OCI-LY7 (cell line): ENCODE measurements at regions not wholly inside any gene's neighbourhood (a gene's known extent, or its start where the extent isn't known, plus 50 kb on each side); places are given as distances from the start of the nearest gene placed in this dataset.

Experiments
- BruUV-seq: library from RNA; stranded (reverse); fragments of 400-500 nt; replicated peaks from 2 replicates; lab custom pipeline; 2021; lab: Mats Ljungman, UMichigan
- CTCF ChIA-PET: fragments of 300-600 bp; sonication (Branson Sonifier 250); formaldehyde crosslinking; loops from one replicate; lab custom pipeline; 2022; ENCODE audit warnings: antibody characterized with exemption; ENCODE audit not compliant: unreplicated experiment; lab: Charles Lee
- POLR2A ChIA-PET: fragments of 300-600 bp; sonication (Branson Sonifier 250); formaldehyde crosslinking; loops from one replicate; lab custom pipeline; 2022; ENCODE audit warnings: antibody characterized with exemption; lab: Charles Lee
- DNase-seq: peaks from one replicate; pipeline ENCODE4 v3.0.0-alpha.2; 2015; ENCODE audit warnings: low spot score
- H2AFZ ChIP-seq: fragments of 200-600 bp; sonication (generic), shearing (Covaris generic); 2 replicates; pipeline ENCODE4 v1.6.1; 2014; ENCODE audit warnings: mild to moderate bottlenecking, antibody characterized with exemption, low read length, moderate library complexity
- H3K27ac ChIP-seq: fragments of 200-600 bp; sonication (generic); 2 replicates; pipeline ENCODE4 v1.5.1; 2014; ENCODE audit warnings: mixed run types, low read depth, mild to moderate bottlenecking, moderate library complexity, low read length, inconsistent platforms; ENCODE audit not compliant: poor library complexity, severe bottlenecking
- H3K36me3 ChIP-seq: fragments of 200-600 bp; sonication (generic); 2 replicates; pipeline ENCODE4 v1.6.1; 2014; ENCODE audit warnings: mild to moderate bottlenecking, antibody characterized with exemption, low read length, moderate library complexity, mixed read lengths; ENCODE audit not compliant: insufficient read depth
- H3K4me1 ChIP-seq: fragments of 200-600 bp; sonication (generic); 2 replicates; pipeline ENCODE4 v1.5.1; 2014; ENCODE audit warnings: mild to moderate bottlenecking, low read length; ENCODE audit not compliant: insufficient read depth, poor library complexity, severe bottlenecking
- H3K4me2 ChIP-seq: fragments of 200-600 bp; sonication (generic); 2 replicates; pipeline ENCODE4 v1.6.1; 2014; ENCODE audit warnings: mild to moderate bottlenecking, low read length
- H3K4me3 ChIP-seq: fragments of 200-600 bp; sonication (generic); 2 replicates; pipeline ENCODE4 v1.5.1; 2014; ENCODE audit warnings: mild to moderate bottlenecking, low read depth, low read length; ENCODE audit not compliant: poor library complexity, severe bottlenecking
- H3K79me2 ChIP-seq: fragments of 200-600 bp; sonication (generic); 2 replicates; pipeline ENCODE4 v1.6.1; 2016; ENCODE audit warnings: low read depth, mild to moderate bottlenecking, low read length, moderate library complexity, mixed read lengths; ENCODE audit not compliant: insufficient read depth
- H3K9me2 ChIP-seq: fragments of 200-600 bp; sonication (generic); 2 replicates; pipeline ENCODE4 v1.6.1; 2016; ENCODE audit warnings: mild to moderate bottlenecking, low read length, mixed read lengths; ENCODE audit not compliant: insufficient read depth
- H3K9me3 ChIP-seq: fragments of 200-600 bp; sonication (generic); 2 replicates; pipeline ENCODE4 v1.6.1; 2014; ENCODE audit warnings: mild to moderate bottlenecking, mixed run types, low read length, mixed read lengths
- H4K20me1 ChIP-seq: fragments of 200-600 bp; sonication (generic); 2 replicates; pipeline ENCODE4 v1.6.1; 2014; ENCODE audit warnings: mild to moderate bottlenecking, antibody characterized with exemption, low read length, moderate library complexity, mixed read lengths; ENCODE audit not compliant: insufficient read depth
- EZH2phosphoT487 ChIP-seq: fragments of 200-600 bp; sonication (generic); IDR thresholded peaks from 2 replicates; pipeline ENCODE4 v1.6.1; 2018; ENCODE audit warnings: low read depth, borderline replicate concordance, mild to moderate bottlenecking, mixed run types, antibody characterized with exemption, low read length, moderate library complexity, mixed read lengths
- intact Hi-C: fragments of 100-400 bp; cut with micrococcal nuclease; formaldehyde crosslinking; loops from one replicate; pipeline ENCODE4 v1.10.0; 2022; ENCODE audit not compliant: unreplicated experiment
- TF ChIP-seq, protein P1 (sequence below): fragments of 200-600 bp; sonication (generic); conservative IDR thresholded peaks from 2 replicates; pipeline ENCODE4 v1.5.1; 2014; ENCODE audit warnings: mild to moderate bottlenecking, antibody characterized with exemption, low read length, moderate library complexity, mixed read lengths

DNA sequence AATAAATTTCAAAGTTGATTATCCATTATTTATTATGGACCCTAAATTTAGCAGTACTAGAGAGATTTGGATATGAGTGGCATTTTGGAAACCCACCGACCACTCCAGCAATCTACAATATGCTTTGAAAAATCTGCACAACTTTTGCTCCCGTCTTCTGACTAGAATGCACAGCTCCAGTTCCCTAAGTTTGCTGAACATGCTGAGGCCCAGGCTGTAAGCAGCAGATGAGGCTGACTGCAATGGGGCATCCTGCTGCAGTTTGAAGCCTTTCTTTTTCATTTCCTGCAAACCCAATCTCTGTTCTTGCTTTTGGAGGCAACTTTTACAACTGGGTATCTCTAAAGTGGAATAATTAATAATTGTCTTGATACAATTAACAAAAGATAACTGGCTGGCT lies 405.8 kb downstream of the ATP23 start:
- H3K27ac ChIP-seq, result no peak overlapping the region
- H2AFZ ChIP-seq, result no peak overlapping the region
- BruUV-seq, result no TSS peak
- intact Hi-C loops, result no loop called here
- no peaks in the 10 kb centered on the region for H4K20me1 ChIP-seq
- no peaks in the 10 kb centered on the region for H3K9me3 ChIP-seq
- TF ChIP-seq, protein P1, sequence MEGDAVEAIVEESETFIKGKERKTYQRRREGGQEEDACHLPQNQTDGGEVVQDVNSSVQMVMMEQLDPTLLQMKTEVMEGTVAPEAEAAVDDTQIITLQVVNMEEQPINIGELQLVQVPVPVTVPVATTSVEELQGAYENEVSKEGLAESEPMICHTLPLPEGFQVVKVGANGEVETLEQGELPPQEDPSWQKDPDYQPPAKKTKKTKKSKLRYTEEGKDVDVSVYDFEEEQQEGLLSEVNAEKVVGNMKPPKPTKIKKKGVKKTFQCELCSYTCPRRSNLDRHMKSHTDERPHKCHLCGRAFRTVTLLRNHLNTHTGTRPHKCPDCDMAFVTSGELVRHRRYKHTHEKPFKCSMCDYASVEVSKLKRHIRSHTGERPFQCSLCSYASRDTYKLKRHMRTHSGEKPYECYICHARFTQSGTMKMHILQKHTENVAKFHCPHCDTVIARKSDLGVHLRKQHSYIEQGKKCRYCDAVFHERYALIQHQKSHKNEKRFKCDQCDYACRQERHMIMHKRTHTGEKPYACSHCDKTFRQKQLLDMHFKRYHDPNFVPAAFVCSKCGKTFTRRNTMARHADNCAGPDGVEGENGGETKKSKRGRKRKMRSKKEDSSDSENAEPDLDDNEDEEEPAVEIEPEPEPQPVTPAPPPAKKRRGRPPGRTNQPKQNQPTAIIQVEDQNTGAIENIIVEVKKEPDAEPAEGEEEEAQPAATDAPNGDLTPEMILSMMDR, result no peak
- no peak for TF ChIP-seq EZH2phosphoT487
- H3K36me3 ChIP-seq, result no peaks in the 10 kb centered on the region
- CTCF ChIA-PET, result no interaction called here
- H3K4me2 ChIP-seq, result no peak overlapping the region
- no peaks in the 10 kb centered on the region for H3K9me2 ChIP-seq
- no peaks in the 10 kb centered on the region for H3K79me2 ChIP-seq
- DNase-seq, result no peak
- no peaks in the 10 kb centered on the region for H3K4me1 ChIP-seq
- POLR2A ChIA-PET, result interaction anchor here (0.6 to 1.1 kb wide), 2 partner anchors 10 to 838 kb away, joined by 3 to 4 read pairs; no protein-coding TSS in a partner anchor
- H3K4me3 ChIP-seq, result no peak overlapping the region

DNA sequence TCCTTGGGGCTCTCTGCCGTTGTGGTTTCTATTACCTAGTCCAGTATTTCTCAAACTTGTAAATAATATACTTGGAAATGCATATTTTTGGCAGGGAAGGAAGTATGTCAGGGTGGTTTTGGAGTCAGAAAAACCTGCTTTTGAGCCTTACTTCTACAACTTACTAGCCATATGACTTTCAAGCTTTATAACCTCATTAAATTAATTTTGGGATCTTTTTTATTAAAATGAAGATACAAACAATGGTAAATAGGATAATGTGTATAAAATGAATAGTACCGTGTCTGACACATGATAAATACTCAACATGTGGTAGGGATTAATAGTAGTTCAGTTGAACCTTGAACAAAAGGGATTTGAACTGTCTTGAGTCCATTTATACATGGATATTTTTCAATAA lies 406.3 kb downstream of the ATP23 start:
- Histone ChIP-seq H3K4me3 (no peak overlapping the region), H3K4me2 (no peak overlapping the region), H3K27ac (no peak overlapping the region), H2AFZ (no peak overlapping the region), H3K79me2 (no peaks in the 10 kb centered on the region), H3K36me3 (no peaks in the 10 kb centered on the region), H3K9me2 (no peaks in the 10 kb centered on the region), H3K9me3 (no peaks in the 10 kb centered on the region), H3K4me1 (no peaks in the 10 kb centered on the region), H4K20me1 (no peaks in the 10 kb centered on the region)
- intact Hi-C loops, result no loop called here
- DNase-seq, result no peak
- POLR2A ChIA-PET, result interaction anchor here (0.6 to 1.1 kb wide), 3 partner anchors 10 to 837 kb away, joined by 3 to 4 read pairs (median 3); no protein-coding TSS in a partner anchor
- BruUV-seq, result no TSS peak
- TF ChIP-seq EZH2phosphoT487, result no peak
- TF ChIP-seq, protein P1, result no peak
- CTCF ChIA-PET, result no interaction called here

DNA sequence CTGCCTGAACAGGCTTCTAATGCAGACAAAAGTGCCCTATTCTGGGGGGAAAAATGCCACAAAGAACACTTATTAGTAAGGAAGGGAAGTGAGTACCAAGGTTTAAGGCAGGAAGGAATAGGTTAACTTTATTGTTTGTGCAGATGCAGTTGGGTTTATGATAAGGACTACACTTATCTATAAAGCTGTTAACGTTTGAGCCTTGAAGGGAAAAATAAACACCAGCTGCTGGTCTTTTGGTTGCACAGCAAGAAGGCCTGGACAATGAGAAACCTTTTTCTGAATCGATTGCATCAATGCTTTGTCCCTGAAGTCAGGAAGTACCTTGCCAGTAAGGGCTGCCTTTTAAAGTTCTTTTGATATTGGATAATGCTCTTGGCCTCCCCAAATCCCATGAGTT lies 407.8 kb downstream of the ATP23 start:
- no peaks in the 10 kb centered on the region for H3K4me1 ChIP-seq
- intact Hi-C loops, result no loop called here
- H3K9me2 ChIP-seq, result no peaks in the 10 kb centered on the region
- POLR2A ChIA-PET, result interaction anchor here (1.8 kb wide), 1 partner anchor 14 kb away, joined by 5 read pairs; no protein-coding TSS in a partner anchor
- H4K20me1 ChIP-seq, result no peaks in the 10 kb centered on the region
- H3K27ac ChIP-seq, result no peak overlapping the region
- H3K4me2 ChIP-seq, result no peak overlapping the region
- no peaks in the 10 kb centered on the region for H3K36me3 ChIP-seq
- no peak overlapping the region for H3K4me3 ChIP-seq
- no peaks in the 10 kb centered on the region for H3K9me3 ChIP-seq
- TF ChIP-seq EZH2phosphoT487, result no peak
- TF ChIP-seq, protein P1, result no peak
- no peaks in the 10 kb centered on the region for H3K79me2 ChIP-seq
- CTCF ChIA-PET, result no interaction called here
- BruUV-seq, result no TSS peak
- no peak overlapping the region for H2AFZ ChIP-seq
- DNase-seq, result no peak
